ENCODE measurements at regions not wholly inside any gene's neighbourhood (a gene's known extent, or its start where the extent isn't known, plus 50 kb on each side); places are given as distances from the start of the nearest gene placed in this dataset.
A peak's percentile ranks its signal among the peaks of the same experiment; 100 is the strongest.

GRCh38 chr2:128868686-128869551 lies 550.3 kb upstream of the HS6ST1 start:
- Histone ChIP-seq H4K20me1 (ENCODE audit: control insufficient read depth, extremely low read depth, insufficient read depth, low read length) (no peaks in the 10 kb centered on the region), H3K27me3 (ENCODE audit: control insufficient read depth, insufficient read depth, low read length) (no peaks in the 10 kb centered on the region), H3K4me2 (ENCODE audit: extremely low read depth, insufficient read depth, low read length) (no peak overlapping the region), H3K9ac (ENCODE audit: insufficient read depth, low read length) (no peak overlapping the region), H3K79me2 (ENCODE audit: control insufficient read depth, insufficient read depth, low read length) (no peaks in the 10 kb centered on the region), H3K36me3 (ENCODE audit: control insufficient read depth, insufficient read depth, low read length) (no peaks in the 10 kb centered on the region), H3K4me3 (replicated peaks in 1 of 4; ENCODE audit: control extremely low read depth in 1 of 4, insufficient read depth in 1 of 4, low read depth in 3 of 4, low read length in 4 of 4) (no peak overlapping the region), H3K4me1 (ENCODE audit: control insufficient read depth, extremely low read depth, insufficient read depth, low read length) (no peaks in the 10 kb centered on the region), H3K9me3 (ENCODE audit: control insufficient read depth, insufficient read depth, low read depth, low read length) (no peaks in the 10 kb centered on the region), H3K27ac (ENCODE audit: insufficient read depth, low read length) (no peak overlapping the region), H2AFZ (ENCODE audit: low read length) (no peak overlapping the region)
- no peak for TF ChIP-seq EZH2 (IDR thresholded peaks at IDR 0.05; ENCODE audit: low read length, missing control alignments)
- TF ChIP-seq CTCF (conservative IDR thresholded peaks at IDR 0.05 in 1 of 2, IDR thresholded peaks at IDR 0.05 in 1 of 2; ENCODE audit: low read depth in 1 of 2, low read length in 2 of 2), result no peak
- DNase-seq (ENCODE audit: low read depth in 2 of 2), result peak in 1 of 2 donors; percentile 42

DNA sequence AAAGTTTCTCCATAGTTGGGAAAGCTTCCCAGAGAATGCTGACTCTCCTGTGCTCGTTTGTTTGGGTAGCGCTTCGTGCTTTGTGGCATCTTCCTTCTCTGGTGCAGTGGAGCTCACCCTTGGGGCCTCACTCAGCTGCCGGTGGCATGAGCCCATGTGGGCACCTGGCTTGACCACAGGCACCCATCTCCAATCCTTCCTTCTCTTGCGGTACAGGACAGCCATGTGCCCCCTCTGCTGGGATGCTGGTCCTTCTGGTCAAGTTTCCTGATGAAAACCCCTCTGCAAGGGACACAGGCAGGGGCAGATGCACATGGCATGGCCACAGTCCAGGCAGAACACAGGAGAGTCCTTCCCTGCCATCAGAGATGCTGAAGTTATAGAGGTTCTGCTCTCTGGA lies 555.9 kb upstream of the HS6ST1 start:
- Histone ChIP-seq H3K4me2 (ENCODE audit: extremely low read depth, insufficient read depth, low read length) (no peak overlapping the region), H4K20me1 (ENCODE audit: control insufficient read depth, extremely low read depth, insufficient read depth, low read length) (no peaks in the 10 kb centered on the region)
- no peak for TF ChIP-seq EZH2 (IDR thresholded peaks at IDR 0.05; ENCODE audit: low read length, missing control alignments)
- TF ChIP-seq CTCF (conservative IDR thresholded peaks at IDR 0.05 in 1 of 2, IDR thresholded peaks at IDR 0.05 in 1 of 2; ENCODE audit: low read depth in 1 of 2, low read length in 2 of 2), result no peak

GRCh38 chr2:128876986-128877983 lies 558.6 kb upstream of the HS6ST1 start:
- no peak overlapping the region for H3K4me2 ChIP-seq (ENCODE audit: extremely low read depth, insufficient read depth, low read length)
- H3K4me3 ChIP-seq (replicated peaks in 1 of 4; ENCODE audit: control extremely low read depth in 1 of 4, insufficient read depth in 1 of 4, low read depth in 3 of 4, low read length in 4 of 4), result no peak overlapping the region
- H3K9ac ChIP-seq (ENCODE audit: insufficient read depth, low read length), result no peak overlapping the region
- no peaks in the 10 kb centered on the region for H3K36me3 ChIP-seq (ENCODE audit: control insufficient read depth, insufficient read depth, low read length)
- no peaks in the 10 kb centered on the region for H4K20me1 ChIP-seq (ENCODE audit: control insufficient read depth, extremely low read depth, insufficient read depth, low read length)
- TF ChIP-seq CTCF (conservative IDR thresholded peaks at IDR 0.05 in 1 of 2, IDR thresholded peaks at IDR 0.05 in 1 of 2; ENCODE audit: low read depth in 1 of 2, low read length in 2 of 2) (no peak), EZH2 (IDR thresholded peaks at IDR 0.05; ENCODE audit: low read length, missing control alignments) (no peak)
- DNase-seq (ENCODE audit: low read depth in 2 of 2), result no peak
- H3K79me2 ChIP-seq (ENCODE audit: control insufficient read depth, insufficient read depth, low read length), result no peaks in the 10 kb centered on the region
- no peak overlapping the region for H3K27ac ChIP-seq (ENCODE audit: insufficient read depth, low read length)
- H3K9me3 ChIP-seq (ENCODE audit: control insufficient read depth, insufficient read depth, low read depth, low read length), result no peaks in the 10 kb centered on the region
- no peak overlapping the region for H2AFZ ChIP-seq (ENCODE audit: low read length)
- no peaks in the 10 kb centered on the region for H3K4me1 ChIP-seq (ENCODE audit: control insufficient read depth, extremely low read depth, insufficient read depth, low read length)
- no peaks in the 10 kb centered on the region for H3K27me3 ChIP-seq (ENCODE audit: control insufficient read depth, insufficient read depth, low read length)

More for the DNA sequence above, 555.9 kb upstream of the HS6ST1 start:
- Histone ChIP-seq H3K9me3 (ENCODE audit: control insufficient read depth, insufficient read depth, low read depth, low read length) (no peaks in the 10 kb centered on the region), H3K4me1 (ENCODE audit: control insufficient read depth, extremely low read depth, insufficient read depth, low read length) (no peaks in the 10 kb centered on the region), H3K4me3 (replicated peaks in 1 of 4; ENCODE audit: control extremely low read depth in 1 of 4, insufficient read depth in 1 of 4, low read depth in 3 of 4, low read length in 4 of 4) (no peak overlapping the region), H3K79me2 (ENCODE audit: control insufficient read depth, insufficient read depth, low read length) (no peaks in the 10 kb centered on the region), H3K27me3 (ENCODE audit: control insufficient read depth, insufficient read depth, low read length) (no peaks in the 10 kb centered on the region), H3K27ac (ENCODE audit: insufficient read depth, low read length) (no peak overlapping the region), H2AFZ (ENCODE audit: low read length) (no peak overlapping the region), H3K9ac (ENCODE audit: insufficient read depth, low read length) (no peak overlapping the region), H3K36me3 (ENCODE audit: control insufficient read depth, insufficient read depth, low read length) (no peaks in the 10 kb centered on the region)
- no peak for DNase-seq (ENCODE audit: low read depth in 2 of 2)
